ENCODE measurements at regions not wholly inside any gene's neighbourhood (a gene's known extent, or its start where the extent isn't known, plus 50 kb on each side); places are given as distances from the start of the nearest gene placed in this dataset.
"Not testable (repeated sequence)": the region's sequence is repeated elsewhere in the genome, so short reads cannot be mapped to it uniquely, and the experiment has no call there.

- DNase-seq (ENCODE audit: low read depth), result no peak
- no peak overlapping the region for H3K4me3 ChIP-seq (ENCODE audit: low read depth, low read length)
- no peak for TF ChIP-seq CTCF (conservative IDR thresholded peaks at IDR 0.05; ENCODE audit: low read depth, low read length)
These were observed 66.1 kb upstream of the VPREB1 start for GRCh38 chr22:22178355-22178965.

- no peak for DNase-seq (ENCODE audit: low read depth)
- H3K4me3 ChIP-seq (ENCODE audit: low read depth, low read length), result no peak overlapping the region
- no peak for TF ChIP-seq CTCF (conservative IDR thresholded peaks at IDR 0.05; ENCODE audit: low read depth, low read length)
These were observed 67.5 kb upstream of the VPREB1 start for GRCh38 chr22:22176929-22177616.

GRCh38 chr22:22172896-22173628 lies 71.5 kb upstream of the VPREB1 start:
- DNase-seq (ENCODE audit: low read depth); H3K4me3 ChIP-seq (ENCODE audit: low read depth, low read length): not testable (repeated sequence)

GRCh38 chr22:22171357-22172218 lies 73.0 kb upstream of the VPREB1 start:
- no peak overlapping the region for H3K4me3 ChIP-seq (ENCODE audit: low read depth, low read length)
- no peak for DNase-seq (ENCODE audit: low read depth)
- TF ChIP-seq CTCF (conservative IDR thresholded peaks at IDR 0.05; ENCODE audit: low read depth, low read length), result peak; percentile 75

GRCh38 chr22:22169923-22170322 lies 74.7 kb upstream of the VPREB1 start:
- DNase-seq (ENCODE audit: low read depth), result no peak
- TF ChIP-seq CTCF (conservative IDR thresholded peaks at IDR 0.05; ENCODE audit: low read depth, low read length), result no peak

GRCh38 chr22:22168941-22169867 lies 75.4 kb upstream of the VPREB1 start:
- no peak for DNase-seq (ENCODE audit: low read depth)
- H3K4me3 ChIP-seq (ENCODE audit: low read depth, low read length), result no peak overlapping the region
- no peak for TF ChIP-seq CTCF (conservative IDR thresholded peaks at IDR 0.05; ENCODE audit: low read depth, low read length)

More at GRCh38 chr22:22169923-22170322, 74.7 kb upstream of the VPREB1 start:
- no peak overlapping the region for H3K4me3 ChIP-seq (ENCODE audit: low read depth, low read length)
